Mucosa of descending colon (tissue), 3 donors: ENCODE measurements at regions not wholly inside any gene's neighbourhood (a gene's known extent, or its start where the extent isn't known, plus 50 kb on each side); places are given as distances from the start of the nearest gene placed in this dataset.

Source experiments
- ATAC-seq: fragments of 200-7000 bp; cut with Tn5 transposase; one replicate; pipeline ENCODE4 v1.9.1; 2020; ENCODE audit warnings: mild to moderate bottlenecking, moderate library complexity
- DNase-seq, 3 donors: peaks; one replicate each; pipeline ENCODE4 v3.0.0-alpha.2; 2020
- H3K36me3 ChIP-seq: fragments of 200-600 bp; one replicate; pipeline ENCODE4 v1.8.0; 2021; ENCODE audit warnings: low read depth, mild to moderate bottlenecking
- H3K4me1 ChIP-seq: fragments of 200-600 bp; one replicate; pipeline ENCODE4 v1.8.0; 2021; ENCODE audit warnings: low read depth, mild to moderate bottlenecking
- H3K4me3 ChIP-seq: fragments of 200-600 bp; one replicate; pipeline ENCODE4 v1.8.0; 2021; ENCODE audit warnings: mild to moderate bottlenecking
- H3K9me3 ChIP-seq: fragments of 200-600 bp; one replicate; pipeline ENCODE4 v1.8.0; 2021; ENCODE audit warnings: mild to moderate bottlenecking
- CTCF ChIP-seq: fragments of 200-600 bp; IDR thresholded peaks from one replicate; pipeline ENCODE4 v1.8.0; 2022; ENCODE audit warnings: antibody characterized with exemption, mild to moderate bottlenecking
- intact Hi-C, 2 donors: fragments of 100-400 bp; cut with DNase I in 1 of 2; cut with micrococcal nuclease in 1 of 2; formaldehyde crosslinking; loops; one replicate each; pipeline versions ENCODE4 v1.11.0 to v1.11.1; 2022; cut with DNase I, micrococcal nuclease
- donor health status: DM: no; HTN: no; CAD: no; lungs with moderate emphysema.
- donor health status: DM: no; HTN: no; CAD: no.
- donor health status: DM: no; HTN: yes; CAD: no.

- no peaks in the 10 kb centered on the region for H3K4me1 ChIP-seq
- no peak overlapping the region for H3K4me3 ChIP-seq
- ATAC-seq = no peak
- no peak for TF ChIP-seq CTCF
- H3K9me3 ChIP-seq = peaks cover 5% of the 10 kb centered on the region
- no peaks in the 10 kb centered on the region for H3K36me3 ChIP-seq
- no peak for DNase-seq
- intact Hi-C loops = no loop called here
Observed at GRCh38 chr16:85188822-85189672, 76.8 kb upstream of the CIBAR2 start.

- Histone ChIP-seq H3K9me3 (no peaks in the 10 kb centered on the region), H3K36me3 (no peaks in the 10 kb centered on the region), H3K4me1 (no peaks in the 10 kb centered on the region), H3K4me3 (no peak overlapping the region)
- DNase-seq (no peak), ATAC-seq (no peak)
- intact Hi-C loops = no loop called here
- no peak for TF ChIP-seq CTCF
Observed at GRCh38 chr16:85190572-85190971, 78.3 kb upstream of the CIBAR2 start.

GRCh38 chr16:85191341-85191965, 79.2 kb upstream of the CIBAR2 start:
- Histone ChIP-seq H3K9me3 (no peaks in the 10 kb centered on the region), H3K36me3 (no peaks in the 10 kb centered on the region), H3K4me3 (no peak overlapping the region), H3K4me1 (no peaks in the 10 kb centered on the region)
- no peak for ATAC-seq
- intact Hi-C loops = no loop called here
- TF ChIP-seq CTCF = no peak
- no peak for DNase-seq

- Histone ChIP-seq H3K9me3 (no peaks in the 10 kb centered on the region), H3K4me3 (no peak overlapping the region), H3K4me1 (no peaks in the 10 kb centered on the region), H3K36me3 (no peaks in the 10 kb centered on the region)
- DNase-seq (no peak), ATAC-seq (no peak)
- TF ChIP-seq CTCF = no peak
- intact Hi-C loops = no loop called here
Observed at GRCh38 chr16:85192238-85193114, 80.2 kb upstream of the CIBAR2 start.

- intact Hi-C loops = no loop called here
- ATAC-seq = no peak
Observed at GRCh38 chr16:85193115-85193493, 80.8 kb upstream of the CIBAR2 start.

More at GRCh38 chr16:85193115-85193493, 80.8 kb upstream of the CIBAR2 start:
- H3K36me3 ChIP-seq = no peaks in the 10 kb centered on the region
- TF ChIP-seq CTCF = no peak
- no peaks in the 10 kb centered on the region for H3K4me1 ChIP-seq
- no peak overlapping the region for H3K4me3 ChIP-seq
- DNase-seq = no peak
- H3K9me3 ChIP-seq = no peaks in the 10 kb centered on the region
